H1 (cell line): ENCODE measurements at regions not wholly inside any gene's neighbourhood (a gene's known extent, or its start where the extent isn't known, plus 50 kb on each side); places are given as distances from the start of the nearest gene placed in this dataset.

ENCODE experiments used
- CTCF ChIA-PET: fragments of 300-600 bp; sonication (Branson Sonifier 250); formaldehyde crosslinking; loops from one replicate; lab custom pipeline; 2021; ENCODE audit not compliant: partially characterized antibody; lab: Charles Lee
- POLR2A ChIA-PET: fragments of 300-600 bp; sonication (Branson Sonifier 250); formaldehyde crosslinking; loops from one replicate; lab custom pipeline; 2021; ENCODE audit warnings: inconsistent platforms; ENCODE audit not compliant: partially characterized antibody; lab: Charles Lee
- DNase-seq, 2 experiments: peaks; one replicate each; pipeline versions ENCODE4 v3.0.0 to v3.0.0-alpha.2; 2010 to 2022; ENCODE audit warnings: low spot score in 2 of 2, low read depth in 1 of 2, mixed read lengths in 1 of 2
- FAIRE-seq: peaks from 2 replicates; lab custom pipeline; 2011; peaks lifted over from hg19 to GRCh38; lab: Jason Lieb, UNC
- H2AFZ ChIP-seq: 2 replicates; pipeline ENCODE4 v1.8.1; 2012; ENCODE audit warnings: low read length, inconsistent platforms
- H2AK5ac ChIP-seq: 2 replicates; pipeline ENCODE4 v1.6.1; 2013; ENCODE audit warnings: low read depth, low read length
- H2BK120ac ChIP-seq: replicated peaks from 2 replicates; pipeline ENCODE3; 2013; ENCODE audit warnings: low read depth, low read length, inconsistent platforms
- H2BK12ac ChIP-seq: 2 replicates; pipeline ENCODE4 v1.6.1; 2013; ENCODE audit warnings: low read depth, low read length
- H2BK15ac ChIP-seq: 2 replicates; pipeline ENCODE4 v1.6.1; 2013; ENCODE audit warnings: low read length
- H2BK20ac ChIP-seq: 2 replicates; pipeline ENCODE4 v1.6.1; 2013; ENCODE audit warnings: low read length
- H2BK5ac ChIP-seq: 2 replicates; pipeline ENCODE4 v1.6.1; 2013; ENCODE audit warnings: low read depth, low read length
- H3K14ac ChIP-seq: 2 replicates; pipeline ENCODE4 v1.6.1; 2013; ENCODE audit warnings: inconsistent platforms; ENCODE audit not compliant: insufficient read length
- H3K18ac ChIP-seq: 2 replicates; pipeline ENCODE4 v1.6.1; 2013; ENCODE audit warnings: low read length; ENCODE audit errors: extremely low read depth
- H3K23ac ChIP-seq: 2 replicates; pipeline ENCODE4 v1.6.1; 2013; ENCODE audit warnings: inconsistent platforms; ENCODE audit not compliant: insufficient read length
- H3K23me2 ChIP-seq: 2 replicates; pipeline ENCODE4 v1.6.1; 2013; ENCODE audit warnings: low read depth, low read length
- H3K27ac ChIP-seq: 2 replicates; pipeline ENCODE4 v1.6.1; 2011; ENCODE audit warnings: low read depth, low read length, inconsistent platforms
- H3K27me3 ChIP-seq, 4 experiments: replicated peaks in 1 of 4; 1 replicate in 1 of 4; 2 replicates in 3 of 4; pipeline versions ENCODE4 v1.6.1 to v1.8.1; 2011 to 2013; ENCODE audit warnings: low read length in 3 of 4, mild to moderate bottlenecking in 3 of 4, inconsistent platforms in 2 of 4, mixed read lengths in 2 of 4, moderate library complexity in 1 of 4; ENCODE audit not compliant: control insufficient read depth in 3 of 4, insufficient read depth in 3 of 4; ENCODE audit errors: extremely low read depth in 1 of 4
- H3K36me3 ChIP-seq, 4 experiments: 2 replicates each; pipeline versions ENCODE4 v1.6.1 to v1.8.1; 2011 to 2013; ENCODE audit warnings: mild to moderate bottlenecking in 4 of 4, low read length in 3 of 4, moderate library complexity in 2 of 4, control low read depth in 1 of 4, inconsistent platforms in 1 of 4; ENCODE audit not compliant: insufficient read depth in 4 of 4, control insufficient read depth in 2 of 4
- H3K4ac ChIP-seq: replicated peaks from 2 replicates; pipeline ENCODE3; 2013; ENCODE audit warnings: low read length, low read depth, mixed read lengths, inconsistent platforms; ENCODE audit not compliant: insufficient read length
- H3K4me1 ChIP-seq, 4 experiments: replicated peaks in 1 of 4; 1 replicate in 1 of 4; 2 replicates in 3 of 4; pipeline versions ENCODE4 v1.6.1 to v1.8.1; 2011 to 2013; ENCODE audit warnings: low read length in 3 of 4, inconsistent platforms in 2 of 4, mixed read lengths in 1 of 4; ENCODE audit not compliant: insufficient read depth in 4 of 4, control insufficient read depth in 3 of 4
- H3K4me2 ChIP-seq, 2 experiments: 2 replicates each; pipeline versions ENCODE4 v1.6.1 to v1.8.1; 2011 to 2013; ENCODE audit warnings: low read depth in 2 of 2, low read length in 2 of 2, control low read depth in 1 of 2, inconsistent platforms in 1 of 2, mild to moderate bottlenecking in 1 of 2; ENCODE audit not compliant: insufficient read depth in 1 of 2
- H3K4me3 ChIP-seq, 4 experiments: fragments of 200-600, 300-600 bp in 1 of 4; sonication (generic), shearing (Covaris generic), sonication (Bioruptor Twin) in 1 of 4; 2 replicates each; pipeline versions ENCODE4 v1.5.1 to v1.8.1; 2011 to 2016; ENCODE audit warnings: low read length in 4 of 4, low read depth in 3 of 4, control low read depth in 2 of 4, inconsistent platforms in 2 of 4, mild to moderate bottlenecking in 2 of 4, mixed read lengths in 1 of 4, moderate library complexity in 1 of 4; ENCODE audit not compliant: insufficient read depth in 2 of 4; ENCODE audit errors: extremely low read depth in 1 of 4
- H3K56ac ChIP-seq: replicated peaks from 2 replicates; pipeline ENCODE3; 2013; ENCODE audit warnings: low read depth, mild to moderate bottlenecking, mixed read lengths, low read length, inconsistent platforms; ENCODE audit not compliant: insufficient read length
- H3K79me1 ChIP-seq: 2 replicates; pipeline ENCODE4 v1.6.1; 2013; ENCODE audit warnings: low read depth, low read length, control low read depth
- H3K79me2 ChIP-seq, 2 experiments: 2 replicates each; pipeline versions ENCODE4 v1.6.1 to v1.8.1; 2012 to 2013; ENCODE audit warnings: low read length in 2 of 2, mild to moderate bottlenecking in 2 of 2, inconsistent platforms in 1 of 2; ENCODE audit not compliant: insufficient read depth in 2 of 2, control insufficient read depth in 1 of 2
- H3K9ac ChIP-seq, 4 experiments: replicated peaks in 1 of 4; 1 replicate in 1 of 4; 2 replicates in 3 of 4; pipeline versions ENCODE4 v1.6.1 to v1.8.1; 2011 to 2013; ENCODE audit warnings: low read depth in 3 of 4, low read length in 3 of 4, control low read depth in 2 of 4, mild to moderate bottlenecking in 2 of 4, moderate library complexity in 2 of 4, inconsistent platforms in 1 of 4; ENCODE audit errors: extremely low read depth in 1 of 4
- H3K9me3 ChIP-seq, 2 experiments: 2 replicates each; pipeline versions ENCODE4 v1.6.1 to v1.8.1; 2012 to 2013; ENCODE audit warnings: mild to moderate bottlenecking in 2 of 2, moderate library complexity in 2 of 2, control low read depth in 1 of 2, inconsistent platforms in 1 of 2, low read depth in 1 of 2, low read length in 1 of 2, mixed read lengths in 1 of 2; ENCODE audit not compliant: insufficient read depth in 2 of 2
- H4K20me1 ChIP-seq, 2 experiments: replicated peaks in 1 of 2; 2 replicates each; pipeline versions ENCODE3 to v1.8.1; 2011 to 2013; ENCODE audit warnings: inconsistent platforms in 2 of 2, low read length in 2 of 2, mild to moderate bottlenecking in 1 of 2; ENCODE audit not compliant: insufficient read depth in 2 of 2, control insufficient read depth in 1 of 2
- H4K5ac ChIP-seq: 2 replicates; pipeline ENCODE4 v1.6.1; 2013; ENCODE audit warnings: low read length, low read depth, mixed read lengths, inconsistent platforms; ENCODE audit not compliant: insufficient read length
- H4K8ac ChIP-seq: 2 replicates; pipeline ENCODE4 v1.8.0; 2013; ENCODE audit warnings: mild to moderate bottlenecking, moderate library complexity, low read length, inconsistent platforms; ENCODE audit not compliant: insufficient read depth; ENCODE audit errors: extremely low read depth
- H4K91ac ChIP-seq: replicated peaks from 2 replicates; pipeline ENCODE3; 2013; ENCODE audit warnings: low read length, mixed read lengths, inconsistent platforms; ENCODE audit not compliant: insufficient read length
- BRCA1 ChIP-seq: IDR thresholded peaks from 2 replicates; pipeline ENCODE4 v1.6.1; 2012; ENCODE audit warnings: low read depth, low read length, improper control_type of control experiment
- SUZ12 ChIP-seq: fragments of 200-600 bp; sonication (generic); IDR thresholded peaks from 2 replicates; pipeline ENCODE4 v1.6.1; 2012; ENCODE audit warnings: mild to moderate bottlenecking, inconsistent platforms, low read length, moderate library complexity, mixed read lengths
- TBP ChIP-seq: IDR thresholded peaks from 2 replicates; pipeline ENCODE4 v1.6.1; 2011; ENCODE audit warnings: low read depth, low read length, improper control_type of control experiment
- WGBS, 2 experiments: shearing (Covaris generic) in 1 of 2; methylation state at CpG; one replicate each; pipeline versions ENCODE4 v1.1.6 to v1.1.7; 2013 to 2015; ENCODE audit warnings: low lambda C conversion rate in 2 of 2, mixed read lengths in 2 of 2, inconsistent platforms in 1 of 2, low coverage in 1 of 2, missing lambda C conversion rate in 1 of 2; ENCODE audit not compliant: insufficient replicate concordance in 2 of 2, insufficient coverage in 1 of 2, insufficient read length in 1 of 2; ENCODE audit errors: extremely low coverage in 1 of 2, missing lambda C conversion rate in 1 of 2; 5-methylcytosine and 5-hydroxymethylcytosine counted together

DNA sequence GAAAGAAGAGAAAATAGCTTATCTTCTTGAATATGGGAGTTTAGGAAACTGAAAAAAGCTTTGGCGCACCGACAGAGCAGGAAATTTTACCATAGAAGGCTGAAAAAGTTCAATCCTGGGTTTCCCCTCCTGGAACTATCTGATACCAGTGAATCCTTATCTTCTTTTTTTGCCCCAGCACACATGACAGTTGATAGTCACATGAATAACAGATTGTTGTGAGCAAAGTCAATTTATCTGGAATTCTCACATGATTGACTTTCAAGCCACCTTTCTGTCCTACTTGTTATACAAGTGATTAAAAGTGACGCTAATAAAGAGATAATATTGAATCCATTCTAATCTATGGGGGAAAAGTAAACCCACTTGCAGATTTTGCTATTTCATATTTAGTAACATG, 365.8 kb upstream of the NPVF start:
- no peaks in the 10 kb centered on the region for H3K27me3 ChIP-seq
- H3K23me2 ChIP-seq: no peaks in the 10 kb centered on the region
- ChIA-PET POLR2A (no interaction called here), CTCF (interaction anchor here (1.4 kb wide), 1 partner anchor 25 kb away, joined by 4 read pairs; no protein-coding TSS in a partner anchor)
- no peak overlapping the region for H4K91ac ChIP-seq
- H2AK5ac ChIP-seq: no peak overlapping the region
- no peaks in the 10 kb centered on the region for H3K4me1 ChIP-seq
- no peak overlapping the region for H3K4me2 ChIP-seq
- H3K56ac ChIP-seq: no peak overlapping the region
- no peak for TF ChIP-seq TBP
- TF ChIP-seq BRCA1: no peak
- TF ChIP-seq SUZ12: no peak
- H3K4me3 ChIP-seq: no peak overlapping the region
- H3K4ac ChIP-seq: no peak overlapping the region
- H4K5ac ChIP-seq: no peak overlapping the region
- H3K79me1 ChIP-seq: no peaks in the 10 kb centered on the region
- FAIRE-seq (no peak), DNase-seq (no peak)
- peak overlapping the region; percentile 26; the same call in 1 of the 2 replicates for H2AFZ ChIP-seq
- H2BK12ac ChIP-seq: no peak overlapping the region
- no peak overlapping the region for H2BK20ac ChIP-seq
- H3K14ac ChIP-seq: no peak overlapping the region
- H3K36me3 ChIP-seq: no peaks in the 10 kb centered on the region
- no peaks in the 10 kb centered on the region for H3K79me2 ChIP-seq
- H3K9ac ChIP-seq: no peak overlapping the region
- H3K23ac ChIP-seq: no peak overlapping the region
- H2BK15ac ChIP-seq: no peak overlapping the region
- WGBS, 2 experiments: 76% methylated on average over 3 of the region's 3 CpGs; no CpG with 5 or more reads in 1 of the 2 experiments
- no peak overlapping the region for H2BK120ac ChIP-seq
- H4K8ac ChIP-seq: no peak overlapping the region
- no peak overlapping the region for H2BK5ac ChIP-seq
- no peaks in the 10 kb centered on the region for H4K20me1 ChIP-seq
- no peak overlapping the region for H3K27ac ChIP-seq
- H3K9me3 ChIP-seq: no peaks in the 10 kb centered on the region
- H3K18ac ChIP-seq: no peak overlapping the region
